ENCODE measurements at regions not wholly inside any gene's neighbourhood (a gene's known extent, or its start where the extent isn't known, plus 50 kb on each side); places are given as distances from the start of the nearest gene placed in this dataset.

- H3K27ac ChIP-seq (ENCODE audit: low read depth, low read length, poor library complexity, severe bottlenecking), result no peak overlapping the region
- H3K79me2 ChIP-seq (ENCODE audit: insufficient read depth, low read length), result no peaks in the 10 kb centered on the region
- TF ChIP-seq EZH2 (IDR thresholded peaks at IDR 0.05; ENCODE audit: borderline replicate concordance, low read length), result no peak
- TF ChIP-seq, protein P1, sequence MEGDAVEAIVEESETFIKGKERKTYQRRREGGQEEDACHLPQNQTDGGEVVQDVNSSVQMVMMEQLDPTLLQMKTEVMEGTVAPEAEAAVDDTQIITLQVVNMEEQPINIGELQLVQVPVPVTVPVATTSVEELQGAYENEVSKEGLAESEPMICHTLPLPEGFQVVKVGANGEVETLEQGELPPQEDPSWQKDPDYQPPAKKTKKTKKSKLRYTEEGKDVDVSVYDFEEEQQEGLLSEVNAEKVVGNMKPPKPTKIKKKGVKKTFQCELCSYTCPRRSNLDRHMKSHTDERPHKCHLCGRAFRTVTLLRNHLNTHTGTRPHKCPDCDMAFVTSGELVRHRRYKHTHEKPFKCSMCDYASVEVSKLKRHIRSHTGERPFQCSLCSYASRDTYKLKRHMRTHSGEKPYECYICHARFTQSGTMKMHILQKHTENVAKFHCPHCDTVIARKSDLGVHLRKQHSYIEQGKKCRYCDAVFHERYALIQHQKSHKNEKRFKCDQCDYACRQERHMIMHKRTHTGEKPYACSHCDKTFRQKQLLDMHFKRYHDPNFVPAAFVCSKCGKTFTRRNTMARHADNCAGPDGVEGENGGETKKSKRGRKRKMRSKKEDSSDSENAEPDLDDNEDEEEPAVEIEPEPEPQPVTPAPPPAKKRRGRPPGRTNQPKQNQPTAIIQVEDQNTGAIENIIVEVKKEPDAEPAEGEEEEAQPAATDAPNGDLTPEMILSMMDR (IDR thresholded peaks at IDR 0.05; ENCODE audit: low read length), result no peak
- peaks cover 3% of the 10 kb centered on the region; the same call in 1 of the 2 replicates for H3K27me3 ChIP-seq (ENCODE audit: insufficient read depth, low read length)
- no peaks in the 10 kb centered on the region for H3K9me2 ChIP-seq (ENCODE audit: low read depth, low read length)
- no peaks in the 10 kb centered on the region for H3K9me3 ChIP-seq (ENCODE audit: low read length)
- H3K4me2 ChIP-seq (ENCODE audit: low read length), result no peak overlapping the region
- H3K36me3 ChIP-seq (ENCODE audit: insufficient read depth, low read length), result no peaks in the 10 kb centered on the region
- no peak overlapping the region for H3K4me3 ChIP-seq (ENCODE audit: low read depth, low read length, poor library complexity, severe bottlenecking)
- H4K20me1 ChIP-seq (ENCODE audit: insufficient read depth, low read length), result no peaks in the 10 kb centered on the region
- no peak overlapping the region for H3K9ac ChIP-seq (ENCODE audit: low read length)
- no peak overlapping the region for H2AFZ ChIP-seq (ENCODE audit: low read length)
- H3F3A ChIP-seq (ENCODE audit: insufficient read depth, low read length), result no peaks in the 10 kb centered on the region
- no peaks in the 10 kb centered on the region for H3K4me1 ChIP-seq (ENCODE audit: insufficient read depth, low read length, severe bottlenecking)
Measured at GRCh38 chr6:6968357-6968730, 139.4 kb upstream of the RREB1 start.

GRCh38 chr6:6968731-6969552 lies 138.8 kb upstream of the RREB1 start:
- Histone ChIP-seq H3F3A (ENCODE audit: insufficient read depth, low read length) (no peaks in the 10 kb centered on the region), H3K79me2 (ENCODE audit: insufficient read depth, low read length) (no peaks in the 10 kb centered on the region), H3K27ac (ENCODE audit: low read depth, low read length, poor library complexity, severe bottlenecking) (no peak overlapping the region), H3K4me1 (ENCODE audit: insufficient read depth, low read length, severe bottlenecking) (no peaks in the 10 kb centered on the region), H4K20me1 (ENCODE audit: insufficient read depth, low read length) (no peaks in the 10 kb centered on the region), H3K4me3 (ENCODE audit: low read depth, low read length, poor library complexity, severe bottlenecking) (no peak overlapping the region), H3K36me3 (ENCODE audit: insufficient read depth, low read length) (no peaks in the 10 kb centered on the region), H3K9me3 (ENCODE audit: low read length) (no peaks in the 10 kb centered on the region), H3K9me2 (ENCODE audit: low read depth, low read length) (no peaks in the 10 kb centered on the region), H2AFZ (ENCODE audit: low read length) (no peak overlapping the region), H3K4me2 (ENCODE audit: low read length) (no peak overlapping the region), H3K9ac (ENCODE audit: low read length) (no peak overlapping the region), H3K27me3 (ENCODE audit: insufficient read depth, low read length) (peaks cover 3% of the 10 kb centered on the region; the same call in 1 of the 2 replicates)
- no peak for TF ChIP-seq EZH2 (IDR thresholded peaks at IDR 0.05; ENCODE audit: borderline replicate concordance, low read length)
- TF ChIP-seq, protein P1 (IDR thresholded peaks at IDR 0.05; ENCODE audit: low read length), result no peak

- Histone ChIP-seq H2AFZ (ENCODE audit: low read length) (no peak overlapping the region), H3K27me3 (ENCODE audit: insufficient read depth, low read length) (peaks cover 3% of the 10 kb centered on the region; the same call in 1 of the 2 replicates), H3K36me3 (ENCODE audit: insufficient read depth, low read length) (no peaks in the 10 kb centered on the region), H4K20me1 (ENCODE audit: insufficient read depth, low read length) (no peaks in the 10 kb centered on the region), H3K4me1 (ENCODE audit: insufficient read depth, low read length, severe bottlenecking) (no peaks in the 10 kb centered on the region), H3K9me3 (ENCODE audit: low read length) (no peaks in the 10 kb centered on the region), H3F3A (ENCODE audit: insufficient read depth, low read length) (no peaks in the 10 kb centered on the region), H3K4me2 (ENCODE audit: low read length) (no peak overlapping the region), H3K9ac (ENCODE audit: low read length) (no peak overlapping the region), H3K27ac (ENCODE audit: low read depth, low read length, poor library complexity, severe bottlenecking) (no peak overlapping the region), H3K9me2 (ENCODE audit: low read depth, low read length) (no peaks in the 10 kb centered on the region), H3K79me2 (ENCODE audit: insufficient read depth, low read length) (no peaks in the 10 kb centered on the region), H3K4me3 (ENCODE audit: low read depth, low read length, poor library complexity, severe bottlenecking) (no peak overlapping the region)
- TF ChIP-seq EZH2 (IDR thresholded peaks at IDR 0.05; ENCODE audit: borderline replicate concordance, low read length), result no peak
- TF ChIP-seq, protein P1 (IDR thresholded peaks at IDR 0.05; ENCODE audit: low read length), result no peak
Measured at GRCh38 chr6:6969761-6970223, 138.0 kb upstream of the RREB1 start.
